NB4 (cell line): ENCODE measurements at regions not wholly inside any gene's neighbourhood (a gene's known extent, or its start where the extent isn't known, plus 50 kb on each side); places are given as distances from the start of the nearest gene placed in this dataset.

ENCODE experiments used
- MAX ChIP-seq: IDR thresholded peaks from 2 replicates; pipeline ENCODE4 v1.6.1; 2011; ENCODE audit warnings: low read depth, low read length
- POLR2A ChIP-seq: IDR thresholded peaks from 2 replicates; pipeline ENCODE4 v1.6.1; 2011; ENCODE audit warnings: mild to moderate bottlenecking; ENCODE audit not compliant: insufficient read length; ENCODE audit errors: extremely low read depth
- TF ChIP-seq, protein P1 (sequence below): IDR thresholded peaks from one replicate; pipeline ENCODE4 v1.5.1; 2012; ENCODE audit warnings: low read depth, low read length

DNA sequence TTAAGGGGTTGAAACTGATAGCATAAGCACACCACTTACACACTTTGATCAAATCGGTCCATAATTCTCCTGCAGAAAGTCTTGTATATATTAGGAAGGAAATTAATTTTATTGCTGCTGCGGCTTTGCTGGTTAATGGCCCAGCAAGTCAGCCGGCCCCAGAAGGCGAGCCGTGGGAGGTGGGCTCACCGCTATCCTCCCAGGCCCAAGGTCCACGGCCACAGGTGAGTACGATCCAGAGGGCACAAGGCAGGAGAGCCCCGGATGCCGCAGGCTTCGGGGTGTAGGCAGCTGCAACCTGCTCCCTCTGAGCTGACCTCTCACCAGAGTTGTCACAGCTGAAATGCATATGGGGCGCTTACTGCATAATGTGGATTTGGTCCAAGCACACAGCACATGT is 165.7 kb downstream of the TBX5 start:
- TF ChIP-seq, protein P1, sequence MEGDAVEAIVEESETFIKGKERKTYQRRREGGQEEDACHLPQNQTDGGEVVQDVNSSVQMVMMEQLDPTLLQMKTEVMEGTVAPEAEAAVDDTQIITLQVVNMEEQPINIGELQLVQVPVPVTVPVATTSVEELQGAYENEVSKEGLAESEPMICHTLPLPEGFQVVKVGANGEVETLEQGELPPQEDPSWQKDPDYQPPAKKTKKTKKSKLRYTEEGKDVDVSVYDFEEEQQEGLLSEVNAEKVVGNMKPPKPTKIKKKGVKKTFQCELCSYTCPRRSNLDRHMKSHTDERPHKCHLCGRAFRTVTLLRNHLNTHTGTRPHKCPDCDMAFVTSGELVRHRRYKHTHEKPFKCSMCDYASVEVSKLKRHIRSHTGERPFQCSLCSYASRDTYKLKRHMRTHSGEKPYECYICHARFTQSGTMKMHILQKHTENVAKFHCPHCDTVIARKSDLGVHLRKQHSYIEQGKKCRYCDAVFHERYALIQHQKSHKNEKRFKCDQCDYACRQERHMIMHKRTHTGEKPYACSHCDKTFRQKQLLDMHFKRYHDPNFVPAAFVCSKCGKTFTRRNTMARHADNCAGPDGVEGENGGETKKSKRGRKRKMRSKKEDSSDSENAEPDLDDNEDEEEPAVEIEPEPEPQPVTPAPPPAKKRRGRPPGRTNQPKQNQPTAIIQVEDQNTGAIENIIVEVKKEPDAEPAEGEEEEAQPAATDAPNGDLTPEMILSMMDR: no peak
- TF ChIP-seq MAX (no peak), POLR2A (no peak)
